Uterus (tissue), 2 donors: ENCODE measurements at regions not wholly inside any gene's neighbourhood (a gene's known extent, or its start where the extent isn't known, plus 50 kb on each side); places are given as distances from the start of the nearest gene placed in this dataset.

ENCODE experiments used
- POLR2A ChIP-seq, 2 donors: fragments of 450-650 bp; IDR thresholded peaks; one replicate each; pipeline ENCODE4 v1.6.1; 2016; ENCODE audit warnings: antibody characterized with exemption in 2 of 2, mild to moderate bottlenecking in 1 of 2, moderate library complexity in 1 of 2
- TF ChIP-seq, protein P1 (sequence below), 4 experiments: fragments of 200-600 bp in 2 of 4; fragments of 450-650 bp in 2 of 4; sonication (generic) in 2 of 4; IDR thresholded peaks; one replicate each; pipeline ENCODE4 v1.5.1; 2016 to 2019; ENCODE audit warnings: antibody characterized with exemption in 4 of 4, mild to moderate bottlenecking in 2 of 4, moderate library complexity in 1 of 4

GRCh38 chr18:76544511-76545345 lies 49.7 kb upstream of the ZNF516 start:
- TF ChIP-seq POLR2A (IDR thresholded peaks at IDR 0.05) = no peak
- TF ChIP-seq, protein P1, sequence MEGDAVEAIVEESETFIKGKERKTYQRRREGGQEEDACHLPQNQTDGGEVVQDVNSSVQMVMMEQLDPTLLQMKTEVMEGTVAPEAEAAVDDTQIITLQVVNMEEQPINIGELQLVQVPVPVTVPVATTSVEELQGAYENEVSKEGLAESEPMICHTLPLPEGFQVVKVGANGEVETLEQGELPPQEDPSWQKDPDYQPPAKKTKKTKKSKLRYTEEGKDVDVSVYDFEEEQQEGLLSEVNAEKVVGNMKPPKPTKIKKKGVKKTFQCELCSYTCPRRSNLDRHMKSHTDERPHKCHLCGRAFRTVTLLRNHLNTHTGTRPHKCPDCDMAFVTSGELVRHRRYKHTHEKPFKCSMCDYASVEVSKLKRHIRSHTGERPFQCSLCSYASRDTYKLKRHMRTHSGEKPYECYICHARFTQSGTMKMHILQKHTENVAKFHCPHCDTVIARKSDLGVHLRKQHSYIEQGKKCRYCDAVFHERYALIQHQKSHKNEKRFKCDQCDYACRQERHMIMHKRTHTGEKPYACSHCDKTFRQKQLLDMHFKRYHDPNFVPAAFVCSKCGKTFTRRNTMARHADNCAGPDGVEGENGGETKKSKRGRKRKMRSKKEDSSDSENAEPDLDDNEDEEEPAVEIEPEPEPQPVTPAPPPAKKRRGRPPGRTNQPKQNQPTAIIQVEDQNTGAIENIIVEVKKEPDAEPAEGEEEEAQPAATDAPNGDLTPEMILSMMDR (IDR thresholded peaks at IDR 0.05) = no peak
